ENCODE measurements at regions not wholly inside any gene's neighbourhood (a gene's known extent, or its start where the extent isn't known, plus 50 kb on each side); places are given as distances from the start of the nearest gene placed in this dataset.

- TF ChIP-seq, protein P1, sequence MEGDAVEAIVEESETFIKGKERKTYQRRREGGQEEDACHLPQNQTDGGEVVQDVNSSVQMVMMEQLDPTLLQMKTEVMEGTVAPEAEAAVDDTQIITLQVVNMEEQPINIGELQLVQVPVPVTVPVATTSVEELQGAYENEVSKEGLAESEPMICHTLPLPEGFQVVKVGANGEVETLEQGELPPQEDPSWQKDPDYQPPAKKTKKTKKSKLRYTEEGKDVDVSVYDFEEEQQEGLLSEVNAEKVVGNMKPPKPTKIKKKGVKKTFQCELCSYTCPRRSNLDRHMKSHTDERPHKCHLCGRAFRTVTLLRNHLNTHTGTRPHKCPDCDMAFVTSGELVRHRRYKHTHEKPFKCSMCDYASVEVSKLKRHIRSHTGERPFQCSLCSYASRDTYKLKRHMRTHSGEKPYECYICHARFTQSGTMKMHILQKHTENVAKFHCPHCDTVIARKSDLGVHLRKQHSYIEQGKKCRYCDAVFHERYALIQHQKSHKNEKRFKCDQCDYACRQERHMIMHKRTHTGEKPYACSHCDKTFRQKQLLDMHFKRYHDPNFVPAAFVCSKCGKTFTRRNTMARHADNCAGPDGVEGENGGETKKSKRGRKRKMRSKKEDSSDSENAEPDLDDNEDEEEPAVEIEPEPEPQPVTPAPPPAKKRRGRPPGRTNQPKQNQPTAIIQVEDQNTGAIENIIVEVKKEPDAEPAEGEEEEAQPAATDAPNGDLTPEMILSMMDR (IDR thresholded peaks at IDR 0.05), result no peak
- no peak for TF ChIP-seq POLR2A (IDR thresholded peaks at IDR 0.05)
Measured at GRCh38 chr10:37053476-37053875, 71.9 kb upstream of the ANKRD30A start.
